Kidney (tissue), 13 donors: ENCODE measurements at regions not wholly inside any gene's neighbourhood (a gene's known extent, or its start where the extent isn't known, plus 50 kb on each side); places are given as distances from the start of the nearest gene placed in this dataset.

Experiments used
- DNase-seq, 5 donors: peaks; one replicate each; pipeline ENCODE4 v3.0.0-alpha.2; 2013 to 2020
- FAIRE-seq: peaks from 2 replicates; lab custom pipeline; 2012; peaks lifted over from hg19 to GRCh38; lab: Jason Lieb, UNC
- H3K27ac ChIP-seq, 2 donors: one replicate each; pipeline ENCODE4 v1.7.0; 2013; ENCODE audit warnings: low read depth in 2 of 2, low read length in 2 of 2, inconsistent platforms in 1 of 2
- H3K27me3 ChIP-seq: one replicate; pipeline ENCODE4 v1.7.1; 2013; ENCODE audit warnings: low read length, inconsistent platforms; ENCODE audit not compliant: control insufficient read depth, insufficient read depth
- H3K36me3 ChIP-seq, 3 donors: one replicate each; pipeline versions ENCODE4 v1.7.0 to v1.7.1; 2013; ENCODE audit warnings: low read length in 3 of 3, control low read depth in 1 of 3, inconsistent platforms in 1 of 3; ENCODE audit not compliant: insufficient read depth in 3 of 3, control insufficient read depth in 2 of 3
- H3K4me1 ChIP-seq, 3 donors: one replicate each; pipeline versions ENCODE4 v1.7.0 to v1.7.1; 2013; ENCODE audit warnings: low read length in 3 of 3, inconsistent platforms in 1 of 3, low read depth in 1 of 3; ENCODE audit not compliant: control insufficient read depth in 2 of 3, insufficient read depth in 2 of 3
- H3K4me3 ChIP-seq, 3 donors: one replicate each; pipeline versions ENCODE4 v1.7.0 to v1.8.1; 2013; ENCODE audit warnings: low read length in 3 of 3, control low read depth in 1 of 3, inconsistent platforms in 1 of 3
- H3K9ac ChIP-seq, 3 donors: one replicate each; pipeline versions ENCODE4 v1.7.0 to v1.7.1; 2013; ENCODE audit warnings: low read length in 3 of 3, control low read depth in 1 of 3, inconsistent platforms in 1 of 3
- H3K9me3 ChIP-seq, 3 donors: one replicate each; pipeline versions ENCODE4 v1.7.0 to v1.7.1; 2013; ENCODE audit warnings: low read length in 3 of 3, control low read depth in 1 of 3, inconsistent platforms in 1 of 3; ENCODE audit not compliant: control insufficient read depth in 2 of 3, insufficient read depth in 1 of 3
- CTCF ChIP-seq: IDR thresholded peaks from 3 replicates; pipeline ENCODE4 v1.5.1; 2012; ENCODE audit warnings: mild to moderate bottlenecking, moderate library complexity, borderline replicate concordance; ENCODE audit not compliant: insufficient read depth; ENCODE audit errors: extremely low read depth
- intact Hi-C: fragments of 100-400 bp; cut with DNase I; formaldehyde crosslinking; loops from one replicate; pipeline ENCODE4 v1.11.1; 2022
- donor health status: control.
- donor health status: control.
- donor health status: control.
- donor health status: control.
- donor health status: control.
- donor health status: DM: yes; HTN: yes; CAD: no.
- donor health status: Normal renal cell carcinoma (clear cell type).

- intact Hi-C loops = no loop called here
- Histone ChIP-seq H3K27me3 (no peaks in the 10 kb centered on the region), H3K4me1 (no peaks in the 10 kb centered on the region), H3K27ac (no peak overlapping the region), H3K4me3 (no peak overlapping the region), H3K36me3 (no peaks in the 10 kb centered on the region), H3K9me3 (no peaks in the 10 kb centered on the region), H3K9ac (no peak overlapping the region)
- TF ChIP-seq CTCF = no peak
- DNase-seq (no peak), FAIRE-seq (no peak)
Observed at GRCh38 chr13:105290596-105290995, 1244.9 kb downstream of the EFNB2 start.

- H3K27me3 ChIP-seq = no peaks in the 10 kb centered on the region
- H3K4me1 ChIP-seq = no peaks in the 10 kb centered on the region
- no peak for DNase-seq
- no peak for FAIRE-seq
- no peaks in the 10 kb centered on the region for H3K36me3 ChIP-seq
- intact Hi-C loops = no loop called here
- no peak overlapping the region for H3K9ac ChIP-seq
- TF ChIP-seq CTCF = no peak
- no peaks in the 10 kb centered on the region for H3K9me3 ChIP-seq
- no peak overlapping the region for H3K4me3 ChIP-seq
- no peak overlapping the region for H3K27ac ChIP-seq
Observed at GRCh38 chr13:105285526-105285925, 1249.9 kb downstream of the EFNB2 start.

- Histone ChIP-seq H3K36me3 (no peaks in the 10 kb centered on the region), H3K27ac (no peak overlapping the region), H3K27me3 (no peaks in the 10 kb centered on the region), H3K4me3 (no peak overlapping the region), H3K4me1 (no peaks in the 10 kb centered on the region), H3K9me3 (no peaks in the 10 kb centered on the region), H3K9ac (no peak overlapping the region)
- DNase-seq = peak in 2 of 5 donors; percentile 27 to 61
- intact Hi-C loops = no loop called here
- TF ChIP-seq CTCF = no peak
- FAIRE-seq = no peak
Observed at GRCh38 chr13:105282406-105283285, 1252.8 kb downstream of the EFNB2 start.
